HG03378 (cell line): ENCODE measurements at regions not wholly inside any gene's neighbourhood (a gene's known extent, or its start where the extent isn't known, plus 50 kb on each side); places are given as distances from the start of the nearest gene placed in this dataset.
"Not testable (repeated sequence)": the region's sequence is repeated elsewhere in the genome, so short reads cannot be mapped to it uniquely, and the experiment has no call there.

Experiments
- ATAC-seq: cut with Tn5 transposase; IDR thresholded peaks from one replicate; pipeline ENCODE4 v1.9.1; 2021; ENCODE audit warnings: mild to moderate bottlenecking, moderate library complexity; ENCODE audit not compliant: unreplicated experiment

GRCh38 chrX:114095789-114096188, 488.1 kb upstream of the HTR2C start:
- no peak for ATAC-seq

DNA sequence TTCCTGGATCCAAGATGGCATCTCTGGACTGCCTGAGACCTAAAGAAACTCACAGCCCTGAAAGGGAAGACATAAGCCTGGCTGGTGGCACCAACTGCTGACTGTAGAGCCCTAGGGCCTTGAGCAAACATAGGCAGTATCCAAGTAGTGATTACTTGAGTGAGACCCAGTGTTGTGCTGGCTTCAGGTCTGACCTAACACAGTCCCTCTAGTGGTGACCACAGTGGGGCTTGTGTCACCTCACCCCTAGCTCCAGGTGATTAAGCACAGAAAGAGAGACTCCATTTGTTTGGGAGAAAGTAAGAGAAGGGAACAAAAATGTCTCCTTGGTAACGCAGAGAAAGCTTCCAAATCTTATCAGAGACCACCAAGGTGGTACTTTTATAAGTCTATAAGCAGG, 496.3 kb upstream of the HTR2C start:
- no peak for ATAC-seq

DNA sequence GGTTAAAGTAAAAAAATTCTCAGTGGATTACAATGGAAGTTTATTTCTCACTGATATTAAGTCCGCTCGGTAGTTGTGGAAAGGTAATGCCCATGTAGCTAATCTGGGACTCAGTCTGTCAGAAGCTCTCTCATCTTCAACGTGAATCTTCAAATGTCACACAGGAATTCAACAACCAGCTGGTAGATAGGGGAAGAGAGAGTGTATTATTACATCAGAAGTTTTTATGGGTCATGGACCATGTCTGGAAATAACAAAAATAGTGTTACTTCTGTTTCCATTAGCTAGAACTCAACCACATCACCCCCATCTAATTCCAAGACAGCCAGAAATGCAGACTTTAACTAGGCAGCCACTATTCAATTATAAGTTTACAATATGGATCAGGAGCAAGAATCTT, 506.1 kb upstream of the HTR2C start:
- no peak for ATAC-seq

DNA sequence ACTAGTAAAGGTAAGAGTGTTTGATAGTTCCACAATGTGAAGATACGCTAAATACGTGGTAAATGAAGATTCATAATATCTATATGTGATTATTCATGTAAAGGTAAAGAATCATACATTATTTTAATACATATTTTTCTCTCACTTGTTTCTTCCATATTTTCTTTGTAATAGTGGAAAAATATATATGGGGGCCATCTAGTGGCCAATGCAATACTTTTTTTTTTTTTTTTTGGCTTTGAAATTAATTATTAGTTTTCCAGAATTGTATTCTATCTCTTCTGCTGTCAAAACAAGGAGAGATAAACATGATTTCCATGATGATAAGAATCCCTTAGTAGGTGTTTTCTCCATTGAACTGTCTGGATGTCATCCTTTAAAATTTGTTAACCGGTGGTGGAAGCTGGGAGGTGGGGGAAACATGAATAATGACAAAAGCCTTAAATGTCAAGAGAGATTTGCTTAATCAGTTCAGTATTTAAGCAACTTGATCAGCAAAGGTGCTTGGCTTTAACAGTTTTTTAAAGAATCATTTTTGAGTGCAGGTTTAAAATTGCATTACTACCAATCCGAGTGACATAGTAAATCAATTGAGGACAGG, 508.7 kb upstream of the HTR2C start:
- no peak for ATAC-seq

GRCh38 chrX:114073926-114074325, 510.0 kb upstream of the HTR2C start:
- ATAC-seq, result no peak

DNA sequence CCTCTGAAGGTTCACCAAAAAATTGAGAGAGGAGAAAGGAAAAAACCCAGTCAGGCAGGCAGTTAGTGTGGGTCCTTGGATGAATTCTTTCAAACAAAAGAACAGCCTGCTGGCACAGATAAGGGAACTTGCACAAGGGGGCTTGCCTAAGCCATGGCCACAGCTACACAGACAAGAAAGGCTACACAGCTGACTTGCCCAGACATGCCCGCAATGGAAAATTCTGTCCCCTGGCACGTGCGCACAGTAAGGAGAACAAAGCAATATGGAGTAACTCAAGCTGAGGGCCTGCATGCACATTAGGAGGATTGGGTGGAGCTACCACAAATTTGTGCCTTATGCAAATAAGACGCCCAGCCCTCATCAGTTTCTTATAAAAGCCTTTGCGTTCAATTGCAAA, 512.5 kb upstream of the HTR2C start:
- no peak for ATAC-seq

DNA sequence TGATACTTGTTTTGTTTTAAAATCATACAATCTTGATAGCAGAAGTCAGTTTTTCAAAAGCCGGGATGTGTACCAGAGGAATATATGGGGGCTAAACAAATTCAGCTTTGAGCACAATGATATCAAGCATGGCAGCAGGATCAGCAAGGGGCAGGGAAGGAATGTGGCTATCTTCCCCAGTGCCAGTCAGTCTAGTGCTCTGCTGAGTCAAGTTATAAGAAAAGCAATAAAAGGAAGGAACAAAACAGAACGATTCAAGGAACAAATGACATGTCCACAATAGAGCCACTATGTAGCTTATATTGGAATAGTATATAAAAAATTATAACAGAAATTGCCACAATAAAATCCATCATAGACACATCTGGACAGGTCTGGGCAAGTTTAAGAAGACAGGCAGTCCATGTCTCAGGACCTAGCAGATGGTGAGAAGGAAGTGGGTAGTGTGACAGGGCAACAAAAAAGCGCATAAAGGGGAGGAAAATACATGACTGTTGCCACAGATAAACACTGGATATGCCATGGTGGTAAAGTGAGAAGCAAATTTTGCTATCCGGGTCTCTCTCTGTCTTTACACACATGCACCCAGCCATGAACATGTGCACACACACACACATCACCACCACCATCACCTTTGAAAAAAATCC, 518.2 kb upstream of the HTR2C start:
- ATAC-seq, result no peak

DNA sequence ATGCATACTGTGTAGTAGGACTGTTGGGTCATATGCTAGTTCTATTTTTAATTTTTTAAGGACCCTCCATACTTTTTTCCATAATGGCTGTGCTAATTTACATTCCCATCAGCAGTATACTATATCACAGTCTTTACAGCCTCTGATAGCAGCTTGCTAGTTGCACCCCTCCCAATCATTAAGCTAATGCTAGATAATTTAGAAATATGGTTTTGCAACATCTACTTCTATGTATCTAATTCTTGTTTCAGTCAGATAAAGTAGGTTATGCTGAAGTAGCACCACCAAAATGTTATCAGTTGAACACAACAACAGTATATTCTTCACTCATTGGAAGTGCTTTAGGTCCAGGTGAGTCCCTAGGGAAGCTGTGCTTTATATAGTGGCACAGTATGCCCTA, 522.7 kb upstream of the HTR2C start:
- ATAC-seq, result no peak

GRCh38 chrX:114058988-114059418, 524.9 kb upstream of the HTR2C start:
- no peak for ATAC-seq

GRCh38 chrX:114057422-114057821, 526.5 kb upstream of the HTR2C start:
- not testable (repeated sequence) for ATAC-seq

- ATAC-seq, result no peak
Measured at GRCh38 chrX:114051667-114052315, 532.1 kb upstream of the HTR2C start.

DNA sequence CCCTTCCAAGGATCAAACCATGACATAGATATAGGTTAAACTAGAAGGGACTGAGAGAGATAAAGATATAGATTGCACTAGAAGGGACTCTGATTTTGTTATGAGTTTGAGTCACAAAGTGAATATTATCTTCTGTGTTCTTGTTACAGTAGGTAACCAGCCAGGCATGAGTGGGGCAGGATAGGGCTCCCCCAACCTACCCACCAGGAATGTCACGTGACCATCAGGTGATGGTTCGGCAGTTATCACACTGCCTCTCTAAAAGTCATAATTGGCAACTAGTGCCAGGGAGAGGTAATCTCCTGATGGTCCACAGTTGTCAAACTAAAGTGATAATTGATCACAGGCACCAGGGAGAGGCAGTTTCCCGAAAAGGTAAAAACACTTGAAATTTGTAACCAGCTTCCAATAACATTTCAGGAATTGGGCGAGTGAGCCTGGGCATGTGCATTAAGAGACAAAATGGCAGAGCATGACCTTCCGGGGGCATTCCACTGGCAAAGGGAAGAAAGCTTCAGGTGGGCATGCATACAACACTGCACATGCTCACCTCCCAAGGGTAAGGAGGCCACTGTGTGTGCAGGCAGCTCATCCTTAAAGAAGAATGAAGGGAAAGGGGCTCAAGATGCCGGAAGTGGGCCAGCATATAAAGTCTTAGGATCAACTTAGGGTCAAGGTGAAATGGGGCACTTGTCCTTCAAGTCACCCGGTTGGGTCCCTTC, 533.6 kb upstream of the HTR2C start:
- ATAC-seq, result no peak

GRCh38 chrX:114049063-114049462, 534.8 kb upstream of the HTR2C start:
- ATAC-seq, result no peak

- ATAC-seq, result no peak
Measured at GRCh38 chrX:114047558-114047957, 536.3 kb upstream of the HTR2C start.

- no peak for ATAC-seq
Measured at GRCh38 chrX:114046695-114047279, 537.1 kb upstream of the HTR2C start.

DNA sequence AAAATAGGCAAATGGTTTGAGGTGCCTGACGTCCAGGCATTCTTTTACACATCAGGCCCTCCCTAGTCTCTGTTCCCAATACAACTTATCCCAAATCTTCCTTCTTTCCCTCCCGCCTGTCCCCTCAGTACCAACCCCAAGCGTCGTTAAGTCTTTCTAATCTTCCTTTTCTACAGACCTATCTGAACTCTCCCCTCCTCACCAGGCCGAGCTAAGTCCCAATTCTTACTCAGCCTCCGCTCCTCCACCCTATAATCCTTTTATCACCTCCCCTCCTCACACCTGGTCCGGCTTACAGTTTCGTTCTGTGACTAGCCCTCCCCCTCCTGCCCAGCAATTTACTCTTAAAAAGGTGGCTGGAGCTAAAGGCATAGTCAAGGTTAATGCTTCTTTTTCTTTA, 542.4 kb upstream of the HTR2C start:
- ATAC-seq, result not testable (repeated sequence)

GRCh38 chrX:114040661-114041269, 543.1 kb upstream of the HTR2C start:
- ATAC-seq, result not testable (repeated sequence)

DNA sequence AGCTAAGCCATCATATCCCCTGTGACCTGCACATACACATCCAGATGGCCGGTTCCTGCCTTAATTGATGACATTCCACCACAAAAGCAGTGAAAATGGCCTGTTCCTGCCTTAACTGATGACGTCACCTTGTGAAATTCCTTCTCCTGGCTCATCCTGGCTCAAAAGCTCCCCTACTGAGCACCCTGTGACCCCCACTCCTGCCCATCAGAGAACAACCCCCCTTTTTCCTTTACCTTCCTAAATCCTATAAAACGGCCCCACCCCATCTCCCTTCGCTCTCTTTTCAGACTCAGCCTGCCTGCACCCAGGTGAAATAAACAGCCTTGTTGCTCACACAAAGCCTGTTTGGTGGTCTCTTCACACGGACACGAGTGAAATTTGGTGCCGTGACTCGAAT, 543.8 kb upstream of the HTR2C start:
- not testable (repeated sequence) for ATAC-seq

DNA sequence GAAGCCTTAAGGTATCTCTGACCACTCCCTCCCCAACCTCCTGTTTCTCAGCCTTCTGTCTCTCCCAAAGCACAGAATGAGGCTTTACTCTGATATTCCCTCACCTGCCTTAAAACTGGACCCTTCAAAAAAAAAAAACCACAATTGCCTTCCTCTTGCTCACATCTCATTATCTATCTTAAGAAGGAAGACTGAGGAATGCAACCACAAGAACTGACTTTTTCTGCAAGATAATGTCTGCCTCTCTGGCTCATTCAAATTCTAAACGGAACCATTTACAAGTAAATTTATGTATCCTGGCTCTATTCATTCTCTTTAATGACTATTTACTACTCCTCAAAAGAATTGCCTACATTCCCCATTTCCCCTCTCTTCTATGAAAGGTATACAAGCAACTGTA, 545.5 kb upstream of the HTR2C start:
- ATAC-seq, result no peak

DNA sequence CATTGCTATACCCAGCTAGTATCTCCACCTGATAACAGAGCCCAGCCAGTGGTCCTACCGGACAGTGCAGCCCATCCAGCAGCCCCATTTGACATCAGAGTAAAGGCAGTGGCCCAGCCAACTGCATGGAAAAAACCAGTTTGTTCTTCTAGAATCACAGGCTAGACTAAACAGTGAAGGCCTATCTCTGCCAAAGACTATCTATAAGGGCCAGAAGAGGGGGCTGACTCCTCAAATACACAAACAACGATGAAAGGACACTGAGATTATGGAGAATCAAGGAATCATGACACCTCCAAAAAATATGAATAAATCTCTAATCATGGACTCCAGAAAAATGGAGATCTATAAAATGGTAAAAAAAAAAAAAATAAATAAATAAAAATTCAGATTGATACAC, 546.4 kb upstream of the HTR2C start:
- no peak for ATAC-seq
